PC-3 (cell line): ENCODE measurements at regions not wholly inside any gene's neighbourhood (a gene's known extent, or its start where the extent isn't known, plus 50 kb on each side); places are given as distances from the start of the nearest gene placed in this dataset.
"Not testable (repeated sequence)": the region's sequence is repeated elsewhere in the genome, so short reads cannot be mapped to it uniquely, and the experiment has no call there.

Experiments used
- ATAC-seq: fragments of 200-7000 bp; cut with Tn5 transposase; 2 replicates; pipeline ENCODE4 v1.9.1; 2020; ENCODE audit warnings: mild to moderate bottlenecking, moderate library complexity
- BruUV-seq: library from RNA; stranded (reverse); fragments of 400-500 nt; replicated peaks from 2 replicates; lab custom pipeline; 2021; lab: Mats Ljungman, UMichigan
- CTCF ChIA-PET: fragments of 300-600 bp; sonication (Branson Sonifier 250); formaldehyde crosslinking; loops from one replicate; lab custom pipeline; 2022; ENCODE audit warnings: antibody characterized with exemption; lab: Charles Lee
- POLR2A ChIA-PET: fragments of 300-600 bp; sonication (Branson Sonifier 250); formaldehyde crosslinking; loops from one replicate; lab custom pipeline; 2022; ENCODE audit warnings: antibody characterized with exemption; ENCODE audit not compliant: unreplicated experiment; lab: Charles Lee
- DNase-seq: peaks from one replicate; pipeline ENCODE4 v3.0.0-alpha.2; 2015
- H2AFZ ChIP-seq: fragments of 300-600 bp; sonication (generic); 2 replicates; pipeline ENCODE4 v1.6.0; 2016; ENCODE audit warnings: antibody characterized with exemption, low read length
- H3F3A ChIP-seq: fragments of 300-600 bp; sonication (generic); one replicate; pipeline ENCODE4 v1.6.0; 2017; ENCODE audit warnings: antibody characterized with exemption, low read length, control low read depth, mild to moderate bottlenecking; ENCODE audit not compliant: unreplicated experiment
- H3K27ac ChIP-seq: fragments of 300-600 bp; sonication (generic); 2 replicates; pipeline ENCODE4 v1.5.1; 2016; ENCODE audit warnings: mild to moderate bottlenecking, low read length
- H3K27me3 ChIP-seq: fragments of 300-600 bp; sonication (generic); 2 replicates; pipeline ENCODE4 v1.6.1; 2016; ENCODE audit warnings: low read length, mixed read lengths
- H3K36me3 ChIP-seq: fragments of 300-600 bp; sonication (generic); 2 replicates; pipeline ENCODE4 v1.6.1; 2016; ENCODE audit warnings: low read depth, mixed run types, low read length, mixed read lengths
- H3K4me1 ChIP-seq: fragments of 300-600 bp; sonication (generic); 2 replicates; pipeline ENCODE4 v1.5.1; 2016; ENCODE audit warnings: low read length; ENCODE audit not compliant: insufficient read depth
- H3K4me2 ChIP-seq: fragments of 300-600 bp; sonication (generic); 2 replicates; pipeline ENCODE4 v1.6.0; 2016; ENCODE audit warnings: low read length
- H3K4me3 ChIP-seq: fragments of 300-600 bp; sonication (generic); 2 replicates; pipeline ENCODE4 v1.5.1; 2016; ENCODE audit warnings: mild to moderate bottlenecking, low read length, mixed read lengths
- H3K79me2 ChIP-seq: fragments of 300-600 bp; sonication (generic); 2 replicates; pipeline ENCODE4 v1.6.1; 2017; ENCODE audit warnings: low read length, mixed read lengths
- H3K9ac ChIP-seq: fragments of 300-600 bp; sonication (generic); 2 replicates; pipeline ENCODE4 v1.6.0; 2016; ENCODE audit warnings: mild to moderate bottlenecking, low read length
- H3K9me2 ChIP-seq: fragments of 300-600 bp; sonication (generic); replicated peaks from 2 replicates; pipeline ENCODE4 v1.6.1; 2016; ENCODE audit warnings: mixed run types, low read length, mixed read lengths
- H3K9me3 ChIP-seq: fragments of 300-600 bp; sonication (generic); 2 replicates; pipeline ENCODE4 v1.6.1; 2016; ENCODE audit warnings: low read length, mixed read lengths
- H4K20me1 ChIP-seq: fragments of 300-600 bp; sonication (generic); 2 replicates; pipeline ENCODE4 v1.6.1; 2016; ENCODE audit warnings: low read length, mixed read lengths
- CTCF ChIP-seq: fragments of 300-600 bp; sonication (generic); conservative IDR thresholded peaks from 2 replicates; pipeline ENCODE4 v1.5.1; 2017; ENCODE audit warnings: antibody characterized with exemption, low read depth, mild to moderate bottlenecking, low read length
- EZH2 ChIP-seq: fragments of 300-600 bp; sonication (generic); IDR thresholded peaks from one replicate; pipeline ENCODE4 v1.6.1; 2017; ENCODE audit warnings: antibody characterized with exemption, mild to moderate bottlenecking, low read length; ENCODE audit not compliant: unreplicated experiment
- EZH2phosphoT487 ChIP-seq: fragments of 300-600 bp; sonication (generic); IDR thresholded peaks from 2 replicates; pipeline ENCODE4 v1.6.1; 2018; ENCODE audit warnings: mild to moderate bottlenecking, antibody characterized with exemption, low read length, borderline replicate concordance
- intact Hi-C: fragments of 100-400 bp; cut with micrococcal nuclease; formaldehyde crosslinking; loops from 2 replicates; pipeline ENCODE4 v1.9.0; 2023

DNA sequence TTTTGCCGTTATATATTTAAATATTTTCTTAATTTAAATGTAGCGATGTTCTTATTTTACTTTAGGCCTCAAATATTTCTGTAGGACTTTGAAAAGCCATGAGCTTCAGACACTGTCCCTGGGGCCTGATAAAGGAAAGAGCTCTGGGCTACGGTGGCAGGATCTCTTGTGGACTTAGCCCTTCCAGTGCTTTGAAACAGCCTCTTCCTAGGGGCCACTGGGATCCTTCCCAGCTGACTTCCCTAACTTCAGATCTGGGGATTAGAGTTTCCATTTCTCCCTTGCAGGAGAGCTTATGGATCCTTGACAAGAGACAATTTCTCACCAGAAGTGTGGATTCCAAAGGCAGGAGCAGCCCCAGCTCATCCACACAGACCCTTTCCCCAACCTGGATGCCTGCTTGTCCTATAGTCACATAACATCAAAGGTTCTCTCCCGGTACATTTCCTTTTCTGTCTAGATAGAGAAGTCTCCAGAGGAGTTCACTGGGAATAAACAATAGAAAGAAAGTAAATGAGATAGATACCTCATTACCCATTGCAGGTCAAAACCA lies 221.4 kb downstream of the TTC6 start:
- TF ChIP-seq EZH2phosphoT487 (no peak), CTCF (no peak), EZH2 (no peak)
- BruUV-seq: no TSS peak
- Histone ChIP-seq H3K4me1 (peaks cover 13% of the 10 kb centered on the region; the same call in 1 of the 2 replicates), H3K9ac (no peak overlapping the region), H3K4me2 (no peak overlapping the region), H3K27me3 (no peaks in the 10 kb centered on the region), H3K4me3 (no peak overlapping the region), H3F3A (no peaks in the 10 kb centered on the region), H3K27ac (no peak overlapping the region), H2AFZ (no peak overlapping the region), H3K36me3 (no peaks in the 10 kb centered on the region), H3K9me3 (no peaks in the 10 kb centered on the region), H4K20me1 (no peaks in the 10 kb centered on the region), H3K79me2 (no peaks in the 10 kb centered on the region), H3K9me2 (no peaks in the 10 kb centered on the region)
- no peak for ATAC-seq
- intact Hi-C loops: loop anchor here (2.0 kb wide), 1 partner anchor 20 kb away; no protein-coding TSS in a partner anchor
- ChIA-PET CTCF (no interaction called here), POLR2A (no interaction called here)
- no peak for DNase-seq

DNA sequence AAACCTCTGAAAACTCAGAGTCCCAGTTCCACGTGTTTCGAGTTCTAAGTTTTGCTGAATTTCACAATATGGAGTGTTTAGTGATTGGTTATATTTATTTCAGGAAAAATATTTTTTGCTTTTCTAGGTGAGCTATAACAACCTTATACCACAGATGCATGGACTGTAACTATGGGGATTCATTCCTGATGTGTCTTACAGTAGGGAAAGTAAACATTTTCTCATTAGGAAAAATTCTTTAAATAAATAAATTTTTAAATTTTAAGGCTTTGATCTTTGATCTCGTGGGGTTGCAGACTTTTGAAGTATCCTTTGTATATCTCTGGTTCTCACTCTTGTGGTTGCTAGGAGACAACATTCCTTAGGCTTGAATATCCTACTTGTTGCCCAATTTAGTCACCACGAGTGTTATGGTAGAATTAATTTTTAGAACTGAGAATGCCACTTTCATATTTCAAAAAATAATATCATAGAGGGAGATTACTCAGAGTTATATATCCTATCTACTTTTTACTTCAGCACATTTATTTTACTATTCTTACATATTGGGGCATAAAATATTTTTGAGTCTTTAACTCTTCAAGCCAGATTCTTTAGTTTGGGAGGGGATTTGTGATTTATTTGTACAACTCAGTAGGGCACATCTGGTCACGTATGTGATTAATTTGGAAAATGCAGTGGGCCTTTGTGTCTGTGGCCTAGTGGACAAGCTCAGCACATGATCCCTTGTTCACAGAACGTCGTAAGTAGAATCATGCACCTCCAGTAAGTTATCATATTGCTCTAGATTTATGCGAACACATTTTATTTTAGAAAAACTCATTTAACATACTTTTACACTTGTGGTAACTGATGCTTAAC lies 224.0 kb downstream of the TTC6 start:
- Histone ChIP-seq H3K9me3 (no peaks in the 10 kb centered on the region), H2AFZ (no peak overlapping the region), H3K9ac (no peak overlapping the region), H3K4me2 (no peak overlapping the region), H3K27ac (no peak overlapping the region), H3K79me2 (no peaks in the 10 kb centered on the region), H3K36me3 (no peaks in the 10 kb centered on the region), H3K27me3 (no peaks in the 10 kb centered on the region), H3F3A (no peaks in the 10 kb centered on the region), H3K9me2 (no peaks in the 10 kb centered on the region), H3K4me3 (no peak overlapping the region), H4K20me1 (no peaks in the 10 kb centered on the region), H3K4me1 (peaks cover 12% of the 10 kb centered on the region; the same call in 1 of the 2 replicates)
- CTCF ChIA-PET: no interaction called here
- intact Hi-C loops: no loop called here
- BruUV-seq: no TSS peak
- ATAC-seq: peak; percentile 82
- DNase-seq: peak; percentile 53
- TF ChIP-seq EZH2phosphoT487 (no peak), EZH2 (no peak), CTCF (no peak)
- POLR2A ChIA-PET: no interaction called here

GRCh38 chr14:37820810-37821209 lies 225.4 kb downstream of the TTC6 start:
- DNase-seq, H2AFZ ChIP-seq, POLR2A ChIA-PET, H3K9me2 ChIP-seq, H3K27ac ChIP-seq, ATAC-seq, H3K79me2 ChIP-seq, H3K27me3 ChIP-seq, CTCF ChIA-PET, H3K9me3 ChIP-seq, H3K36me3 ChIP-seq, H3K4me3 ChIP-seq, intact Hi-C loops, H3F3A ChIP-seq, BruUV-seq, H3K4me2 ChIP-seq, H3K9ac ChIP-seq, H4K20me1 ChIP-seq: not testable (repeated sequence)
- H3K4me1 ChIP-seq: peaks cover 24% of the 10 kb centered on the region
